ENCODE measurements at regions not wholly inside any gene's neighbourhood (a gene's known extent, or its start where the extent isn't known, plus 50 kb on each side); places are given as distances from the start of the nearest gene placed in this dataset.

DNA sequence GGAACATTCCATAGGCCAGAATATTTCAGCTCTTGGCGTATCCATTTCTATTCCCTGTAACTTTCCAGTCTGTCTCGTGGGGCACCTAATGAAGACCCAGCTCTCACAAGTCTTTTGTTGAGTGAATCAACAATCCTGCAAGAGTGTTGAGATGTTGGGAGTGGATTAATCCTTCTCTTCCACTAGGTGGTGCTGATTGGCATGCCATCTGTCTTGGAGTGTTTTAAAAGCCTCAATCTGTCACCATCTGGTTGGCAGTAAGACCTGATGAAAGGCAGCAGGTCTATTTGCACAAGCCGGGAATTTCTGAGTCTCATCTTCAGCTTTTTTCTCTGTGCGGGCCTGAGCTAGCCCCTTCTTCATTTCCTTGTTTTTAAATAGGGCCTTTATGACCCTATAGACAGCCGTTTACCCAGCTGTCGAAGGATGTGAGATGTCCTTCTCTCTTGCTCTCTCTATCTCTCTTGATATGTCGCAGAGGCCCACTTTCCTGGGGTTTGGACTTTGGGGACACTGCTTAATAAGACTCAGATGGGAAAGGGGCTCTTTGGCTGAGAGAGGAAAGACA lies 180.5 kb downstream of the ZNF365 start:
- TF ChIP-seq EZH2 (IDR thresholded peaks at IDR 0.05; ENCODE audit: borderline replicate concordance, low read depth, low read length, severe bottlenecking) (no peak), MAX (IDR thresholded peaks at IDR 0.05; ENCODE audit: insufficient read depth, insufficient read length) (no peak), FOS (IDR thresholded peaks at IDR 0.05; ENCODE audit: borderline replicate concordance, insufficient read depth, low read length) (no peak), POLR2A (IDR thresholded peaks at IDR 0.05; ENCODE audit: low read depth, low read length) (no peak), JUN (IDR thresholded peaks at IDR 0.05; ENCODE audit: borderline replicate concordance, insufficient read depth, insufficient read length, low read depth) (no peak)
- TF ChIP-seq, protein P1, sequence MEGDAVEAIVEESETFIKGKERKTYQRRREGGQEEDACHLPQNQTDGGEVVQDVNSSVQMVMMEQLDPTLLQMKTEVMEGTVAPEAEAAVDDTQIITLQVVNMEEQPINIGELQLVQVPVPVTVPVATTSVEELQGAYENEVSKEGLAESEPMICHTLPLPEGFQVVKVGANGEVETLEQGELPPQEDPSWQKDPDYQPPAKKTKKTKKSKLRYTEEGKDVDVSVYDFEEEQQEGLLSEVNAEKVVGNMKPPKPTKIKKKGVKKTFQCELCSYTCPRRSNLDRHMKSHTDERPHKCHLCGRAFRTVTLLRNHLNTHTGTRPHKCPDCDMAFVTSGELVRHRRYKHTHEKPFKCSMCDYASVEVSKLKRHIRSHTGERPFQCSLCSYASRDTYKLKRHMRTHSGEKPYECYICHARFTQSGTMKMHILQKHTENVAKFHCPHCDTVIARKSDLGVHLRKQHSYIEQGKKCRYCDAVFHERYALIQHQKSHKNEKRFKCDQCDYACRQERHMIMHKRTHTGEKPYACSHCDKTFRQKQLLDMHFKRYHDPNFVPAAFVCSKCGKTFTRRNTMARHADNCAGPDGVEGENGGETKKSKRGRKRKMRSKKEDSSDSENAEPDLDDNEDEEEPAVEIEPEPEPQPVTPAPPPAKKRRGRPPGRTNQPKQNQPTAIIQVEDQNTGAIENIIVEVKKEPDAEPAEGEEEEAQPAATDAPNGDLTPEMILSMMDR (IDR thresholded peaks at IDR 0.05; ENCODE audit: extremely low read depth in 1 of 2, insufficient read depth in 1 of 2, low read depth in 1 of 2, low read length in 2 of 2): peak; percentile 35 to 39
